ENCODE measurements at regions not wholly inside any gene's neighbourhood (a gene's known extent, or its start where the extent isn't known, plus 50 kb on each side); places are given as distances from the start of the nearest gene placed in this dataset.
A peak's percentile ranks its signal among the peaks of the same experiment; 100 is the strongest.
"Not testable (repeated sequence)": the region's sequence is repeated elsewhere in the genome, so short reads cannot be mapped to it uniquely, and the experiment has no call there.

DNA sequence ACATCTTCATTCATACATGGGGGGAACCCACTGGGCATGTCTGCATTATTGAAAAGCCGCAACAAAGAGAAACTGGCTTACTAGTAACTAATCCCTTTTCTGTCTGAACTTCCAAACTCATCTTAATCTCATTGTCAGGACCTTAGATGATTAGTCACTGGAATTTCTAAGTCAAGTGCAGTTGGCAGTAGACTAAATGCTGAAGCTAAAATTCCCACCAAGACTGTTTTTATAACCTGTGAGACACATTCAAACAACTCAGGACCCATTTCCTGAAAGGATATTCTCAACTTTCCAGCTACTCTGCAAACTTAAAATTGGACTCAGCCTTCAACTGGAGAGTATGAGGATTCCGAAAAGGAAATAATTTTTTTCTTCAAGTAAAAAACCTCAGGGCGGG, 94.8 kb upstream of the SCAF8 start:
- no peak for DNase-seq

DNA sequence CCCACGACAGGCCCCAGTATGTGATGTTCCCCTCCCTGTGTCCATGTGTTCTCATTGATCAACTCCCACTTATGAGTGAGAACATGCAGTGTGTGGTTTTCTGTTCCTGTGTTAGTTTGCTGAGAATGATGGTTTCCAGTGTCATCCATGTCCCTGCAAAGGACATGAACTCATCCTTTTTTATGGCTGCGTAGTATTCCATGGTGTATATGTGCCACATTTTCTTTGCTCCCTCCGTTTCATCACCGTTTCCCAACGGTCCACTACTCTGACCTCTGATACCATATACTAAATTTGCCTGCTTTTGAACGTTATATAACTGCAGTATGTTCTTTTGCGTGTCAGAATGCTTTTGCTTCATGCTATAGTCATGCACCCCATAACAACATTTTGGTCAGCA, 94.0 kb upstream of the SCAF8 start:
- DNase-seq = not testable (repeated sequence)

DNA sequence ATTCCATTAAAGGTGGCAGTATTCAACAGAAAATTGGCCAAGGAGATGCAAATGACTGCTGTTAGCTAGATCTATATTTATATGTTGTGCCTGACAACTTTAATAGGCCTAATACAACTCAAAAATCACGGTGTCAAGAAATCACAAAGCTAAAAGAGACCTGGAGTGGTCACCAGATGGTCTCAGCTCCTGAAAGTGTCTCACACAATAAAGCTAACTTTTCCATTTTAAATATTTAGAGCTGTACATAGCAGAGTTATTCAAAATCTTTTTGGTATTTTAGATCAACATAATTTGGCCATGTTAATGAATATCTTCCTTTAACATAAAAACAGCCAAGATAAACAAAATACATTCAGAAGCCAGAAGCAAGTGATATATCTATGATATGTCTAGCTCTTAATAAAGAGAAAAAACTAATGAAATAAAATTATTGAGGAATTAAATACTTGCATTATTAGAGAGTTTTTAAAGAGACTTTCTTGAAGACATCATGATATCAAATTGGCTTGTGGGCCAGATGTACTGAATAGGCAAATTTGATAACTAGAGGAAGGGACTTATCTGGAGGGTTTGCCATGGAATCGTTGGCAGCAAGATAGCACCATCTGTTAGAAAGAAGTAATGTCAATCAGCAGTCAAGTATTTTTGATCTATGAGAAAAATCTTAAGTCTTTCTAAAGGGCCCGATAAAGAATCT, 84.9 kb upstream of the SCAF8 start:
- DNase-seq = no peak

DNA sequence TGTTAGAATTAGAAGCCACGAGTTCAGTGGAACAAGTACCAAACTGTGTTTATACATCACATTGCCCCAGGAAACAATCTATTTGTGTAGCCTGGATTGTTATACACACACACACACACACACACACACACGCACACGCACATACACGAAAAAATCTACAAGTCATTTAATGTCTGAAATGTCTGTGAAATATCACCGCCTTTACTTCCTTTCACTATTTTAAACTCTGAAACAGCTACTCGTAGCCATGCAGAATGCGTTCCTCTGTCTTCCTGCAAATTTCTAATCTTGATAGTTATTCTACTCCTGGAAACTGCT, 84.4 kb upstream of the SCAF8 start:
- no peak for DNase-seq

DNA sequence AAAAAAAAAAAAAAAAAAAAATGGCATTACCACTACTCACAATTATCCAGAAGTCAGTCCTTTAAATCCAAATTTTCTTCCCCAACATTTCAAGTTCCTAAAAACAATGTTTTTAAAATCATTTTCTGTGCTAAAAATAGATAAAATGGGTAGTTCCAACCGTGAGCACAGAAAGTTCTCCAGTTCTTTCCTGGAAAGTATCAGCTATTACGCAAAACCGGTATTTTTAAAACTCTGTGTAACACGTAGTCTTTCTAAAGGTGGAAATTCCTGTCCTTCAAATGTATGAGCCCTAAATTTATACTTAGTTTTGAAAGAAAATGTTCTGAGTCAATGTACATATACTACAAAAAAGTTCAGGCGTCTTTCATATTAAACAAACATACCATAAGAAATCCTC, 83.5 kb upstream of the SCAF8 start:
- no peak for DNase-seq

DNA sequence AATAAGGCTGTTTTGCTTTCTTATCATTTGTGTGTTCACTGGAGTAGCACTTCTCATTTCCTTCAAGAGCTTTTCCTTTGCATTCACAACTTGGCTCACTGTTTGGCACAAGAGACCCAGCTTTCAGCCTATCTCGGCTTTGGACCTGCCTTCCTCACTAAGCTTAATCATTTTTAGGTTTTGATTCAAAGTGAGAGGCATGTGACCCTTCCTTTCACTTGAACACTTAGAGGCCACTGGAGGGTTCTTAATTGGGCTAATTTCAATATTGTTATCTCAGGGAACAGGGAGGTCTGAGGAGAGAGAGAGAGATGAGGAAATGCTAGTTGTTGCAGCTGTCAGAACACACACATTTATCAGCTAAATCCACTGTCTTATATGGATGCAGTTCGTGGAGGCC, 82.9 kb upstream of the SCAF8 start:
- no peak for DNase-seq

DNA sequence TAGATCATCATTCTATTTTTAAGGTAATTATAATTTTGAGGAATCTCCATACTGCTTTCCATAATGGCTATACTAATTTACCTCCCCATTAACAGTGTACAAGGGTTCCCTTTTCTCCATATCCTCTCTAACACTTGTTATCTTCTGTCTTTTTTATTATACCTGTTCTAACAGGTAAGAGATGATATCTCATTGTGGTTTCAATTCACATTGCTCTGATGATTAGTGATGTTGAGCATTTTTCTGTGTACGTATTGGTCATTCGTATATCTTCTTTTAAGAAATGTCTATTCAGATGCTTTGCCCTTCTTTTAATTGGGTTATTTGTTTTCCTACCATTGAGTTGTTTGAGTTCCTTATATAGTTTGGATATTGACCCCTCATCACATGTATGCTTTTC, 81.6 kb upstream of the SCAF8 start:
- no peak for DNase-seq

DNA sequence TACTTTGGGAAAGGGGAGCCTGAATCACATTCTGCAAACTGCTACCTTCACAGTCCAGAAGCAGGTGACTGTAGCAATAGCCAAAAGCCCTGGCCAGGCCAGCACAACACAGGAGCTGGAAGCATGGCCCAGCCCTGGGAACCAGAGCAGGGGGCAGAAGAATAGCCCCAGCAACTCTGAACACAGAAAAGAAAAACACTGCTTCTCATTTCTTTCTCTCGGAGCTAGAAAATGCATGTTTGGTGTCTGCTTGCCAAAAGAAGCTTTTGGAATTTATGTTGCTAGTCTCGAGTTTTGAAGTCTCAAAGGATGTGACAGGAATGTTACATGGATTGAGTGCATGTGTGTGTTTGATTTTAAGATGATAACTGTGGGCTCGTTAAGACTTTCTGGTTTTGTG, 79.8 kb upstream of the SCAF8 start:
- no peak for DNase-seq

DNA sequence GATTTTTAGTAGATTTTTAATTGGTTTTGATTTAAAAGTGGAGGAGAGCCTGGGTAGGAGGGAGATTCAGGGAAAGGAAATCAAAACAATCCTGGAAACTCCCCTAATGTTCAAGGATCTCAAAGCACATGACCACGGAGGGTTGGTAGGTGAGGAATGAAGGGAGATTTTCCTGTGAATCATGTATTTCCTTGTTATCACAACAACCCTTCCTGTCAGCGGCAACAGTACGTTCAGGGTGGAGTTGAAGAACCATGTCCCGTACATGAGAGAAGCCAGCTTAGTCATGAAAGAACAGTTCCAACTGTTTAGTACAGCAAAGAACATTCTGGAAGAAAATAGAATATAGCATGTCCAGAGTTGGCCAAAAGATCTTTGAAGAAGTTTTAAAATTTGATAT, 79.4 kb upstream of the SCAF8 start:
- no peak for DNase-seq

DNA sequence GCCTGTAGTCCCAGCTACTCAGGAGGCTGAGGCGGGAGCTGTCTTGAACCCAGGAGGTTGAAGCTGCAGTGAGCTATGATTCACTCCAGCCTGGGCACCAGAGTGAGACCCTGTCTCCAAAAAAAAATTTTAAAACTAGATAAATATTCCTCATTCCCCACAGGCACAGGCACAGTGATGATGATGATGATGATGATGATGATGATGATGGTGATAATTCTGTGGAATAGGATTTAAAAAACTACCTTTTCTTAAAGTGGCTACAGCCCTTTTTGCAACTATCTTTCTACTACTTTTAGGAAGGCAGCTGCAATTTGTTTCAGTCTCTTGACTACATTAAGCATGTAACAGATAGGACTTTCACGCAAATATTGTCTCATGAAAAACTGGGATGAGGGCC, 76.6 kb upstream of the SCAF8 start:
- DNase-seq = no peak

DNA sequence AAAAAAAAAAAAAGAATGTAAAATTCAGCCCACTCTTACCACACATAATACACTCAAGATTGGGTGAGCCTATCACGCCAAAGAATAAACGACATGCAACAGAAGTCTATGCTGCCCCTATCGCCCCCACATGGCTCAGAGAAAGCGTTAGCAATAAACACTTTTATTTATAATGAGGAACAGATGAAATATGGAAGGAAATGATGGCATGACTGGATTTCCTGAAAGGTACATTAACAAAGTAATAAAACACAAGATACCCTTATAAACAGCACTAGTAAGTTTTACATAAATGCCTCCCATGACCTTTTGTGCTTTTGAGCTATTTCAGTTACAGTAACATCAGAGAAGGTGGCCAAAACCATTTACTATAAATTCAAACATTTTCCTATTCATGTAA, 71.4 kb upstream of the SCAF8 start:
- DNase-seq = no peak

DNA sequence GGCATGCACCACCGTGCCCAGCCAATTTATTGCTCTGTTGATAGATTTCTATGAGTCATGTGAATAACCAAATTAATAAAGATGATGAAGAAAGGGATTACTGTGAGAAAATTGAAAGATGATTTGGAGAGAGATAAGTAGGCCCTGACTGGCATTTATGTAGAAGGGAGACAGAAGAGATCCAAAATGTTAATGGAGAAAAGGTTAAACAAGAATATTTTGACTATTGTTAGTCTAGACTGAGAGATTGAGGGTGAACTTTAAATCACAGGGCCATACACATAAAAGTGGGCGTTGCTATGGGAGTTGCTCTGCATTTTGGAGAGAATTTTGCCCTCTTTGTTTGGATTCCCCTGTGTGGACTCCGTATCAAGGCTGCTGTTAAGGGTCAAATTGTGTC, 68.9 kb upstream of the SCAF8 start:
- no peak for DNase-seq

DNA sequence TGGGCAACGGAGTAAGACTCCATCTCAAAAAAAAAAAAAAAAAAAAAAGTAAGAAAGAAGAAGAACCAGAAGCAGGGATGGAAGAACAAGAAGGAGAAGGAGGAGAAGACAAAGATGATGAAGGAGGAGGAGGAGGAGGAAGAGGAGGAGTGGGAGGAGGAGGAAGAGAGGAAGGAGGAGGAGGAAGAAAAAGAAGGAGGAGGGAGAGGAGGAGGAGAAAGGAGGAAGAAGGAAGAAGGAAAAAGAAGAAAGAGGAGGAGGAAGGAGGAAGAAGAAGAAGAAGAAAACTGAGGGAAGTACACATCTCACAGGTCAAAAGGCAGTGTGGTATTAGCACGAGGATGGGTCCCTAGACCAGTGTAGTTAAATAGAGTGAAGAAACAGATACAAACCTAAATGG, 65.1 kb upstream of the SCAF8 start:
- no peak for DNase-seq

DNA sequence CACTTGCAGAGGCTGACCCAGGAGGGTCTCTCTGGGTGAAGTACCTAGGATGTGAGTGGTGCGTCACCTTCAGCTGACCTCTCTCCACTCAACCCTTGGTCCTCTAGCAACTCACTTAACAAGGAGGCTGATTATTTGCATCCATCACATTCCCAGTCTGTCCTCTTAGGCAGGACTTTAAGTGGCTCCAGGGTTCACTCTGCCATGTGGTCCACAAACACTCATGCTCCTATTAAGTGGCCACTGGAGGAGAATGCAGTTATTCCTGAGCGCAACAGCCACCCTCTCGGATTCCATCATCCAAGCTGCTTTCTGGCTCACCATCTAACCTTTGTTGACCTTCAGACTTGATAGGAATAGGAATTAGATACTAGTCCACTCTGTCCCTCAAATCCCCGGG, 61.1 kb upstream of the SCAF8 start:
- no peak for DNase-seq

DNA sequence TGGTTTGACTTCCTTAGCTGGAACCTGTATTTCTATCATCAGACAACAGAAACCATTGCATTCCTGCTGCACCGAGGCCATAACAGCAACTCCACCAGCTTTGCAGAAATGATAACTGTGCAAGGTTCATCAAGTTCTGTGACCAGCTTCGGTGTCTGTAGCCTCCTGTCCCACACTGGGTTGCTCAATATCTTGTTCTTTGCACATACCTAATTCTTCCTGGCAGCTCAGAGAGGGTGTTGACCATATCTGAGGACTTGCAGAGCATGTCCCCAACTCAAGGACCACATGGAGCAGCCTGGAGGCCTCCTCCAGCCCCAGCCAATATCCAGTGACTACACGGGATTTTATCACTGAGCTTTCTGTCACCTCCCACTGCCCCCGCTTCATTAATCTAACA, 59.3 kb upstream of the SCAF8 start:
- DNase-seq = no peak

DNA sequence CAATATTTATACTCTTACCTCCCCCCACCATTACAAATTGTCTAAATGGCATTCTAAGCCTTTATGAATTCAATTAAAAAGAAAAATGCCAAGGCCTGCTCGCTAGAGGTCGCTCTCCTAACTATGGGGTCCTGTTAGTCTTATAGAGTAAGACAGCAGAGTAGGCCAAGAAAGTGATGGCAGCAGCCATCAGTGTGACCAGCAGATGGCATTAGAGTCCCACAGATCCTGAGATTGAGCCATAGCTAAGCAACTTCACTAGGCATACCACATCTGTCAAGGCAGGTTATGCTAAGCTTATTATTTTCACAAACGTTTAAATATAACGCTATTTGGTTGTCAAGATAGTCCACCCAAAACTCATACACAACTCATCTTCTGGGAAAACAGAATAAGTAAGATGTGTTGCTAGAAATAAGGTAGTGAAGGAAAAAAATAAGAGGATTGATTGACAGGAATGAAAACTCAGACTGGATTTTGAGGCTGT, 57.6 kb upstream of the SCAF8 start:
- DNase-seq = peak; percentile 91

DNA sequence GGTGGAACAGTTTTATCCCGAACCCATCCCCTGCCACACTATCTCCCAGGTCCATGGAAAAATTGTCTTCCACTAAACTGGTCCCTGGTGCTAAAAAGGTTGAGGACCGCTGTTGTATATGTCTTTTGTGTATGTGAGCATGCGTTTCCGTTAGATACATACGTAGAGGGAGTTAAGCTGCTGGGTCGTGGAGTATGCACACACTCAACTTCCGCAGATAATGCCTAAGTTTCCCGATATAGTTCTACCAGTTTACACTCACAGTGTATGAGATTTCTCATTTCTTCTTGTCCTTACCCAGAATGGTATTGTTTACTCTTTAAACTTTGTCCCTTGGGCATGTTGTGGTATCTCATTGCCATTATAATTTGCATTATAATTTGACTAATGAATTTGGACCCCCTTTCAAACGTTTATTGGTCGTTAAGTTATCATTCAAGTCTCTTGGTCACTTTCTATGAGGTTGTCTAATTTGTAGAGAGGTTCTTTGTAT, 50.5 kb upstream of the SCAF8 start:
- DNase-seq = no peak
